IMR-90 (cell line): ENCODE measurements at regions not wholly inside any gene's neighbourhood (a gene's known extent, or its start where the extent isn't known, plus 50 kb on each side); places are given as distances from the start of the nearest gene placed in this dataset.

ENCODE experiments used
- ATAC-seq: fragments of 200-7000 bp; cut with Tn5 transposase; 2 replicates; pipeline ENCODE4 v1.9.1; 2020; ENCODE audit warnings: low read depth, mild to moderate bottlenecking, moderate library complexity
- BruUV-seq: library from RNA; stranded (reverse); fragments of 400-500 nt; replicated peaks from 2 replicates; lab custom pipeline; 2021; lab: Mats Ljungman, UMichigan
- CTCF ChIA-PET: fragments of 300-600 bp; formaldehyde crosslinking; extraction: SDS; loops from one replicate; lab custom pipeline; 2021; ENCODE audit warnings: antibody characterized with exemption; lab: Yijun Ruan, JAX
- POLR2A ChIA-PET: fragments of 300-600 bp; sonication (Branson Sonifier 250); formaldehyde crosslinking; loops from one replicate; lab custom pipeline; 2022; ENCODE audit warnings: antibody characterized with exemption; ENCODE audit not compliant: unreplicated experiment; lab: Charles Lee
- DNase-seq: peaks from one replicate; pipeline ENCODE4 v3.0.0; 2013
- H2AFZ ChIP-seq: replicated peaks from 2 replicates; pipeline ENCODE3; 2013; ENCODE audit warnings: low read length, mild to moderate bottlenecking; ENCODE audit not compliant: poor library complexity
- H2AK5ac ChIP-seq: 2 replicates; pipeline ENCODE4 v1.6.1; 2013; ENCODE audit warnings: low read depth, low read length, inconsistent platforms
- H2AK9ac ChIP-seq: replicated peaks from 2 replicates; pipeline ENCODE3; 2013; ENCODE audit warnings: mild to moderate bottlenecking, low read depth, low read length, moderate library complexity; ENCODE audit not compliant: poor library complexity
- H2BK120ac ChIP-seq: 2 replicates; pipeline ENCODE4 v1.6.1; 2013; ENCODE audit warnings: low read depth, low read length, inconsistent platforms
- H2BK15ac ChIP-seq: 3 replicates; pipeline ENCODE4 v1.6.1; 2013; ENCODE audit warnings: low read depth, low read length, inconsistent platforms
- H2BK20ac ChIP-seq: 2 replicates; pipeline ENCODE4 v1.6.1; 2013; ENCODE audit warnings: low read depth, mild to moderate bottlenecking, inconsistent platforms, low read length, moderate library complexity
- H2BK5ac ChIP-seq: 2 replicates; pipeline ENCODE4 v1.6.1; 2013; ENCODE audit warnings: mild to moderate bottlenecking, low read depth, low read length, inconsistent platforms; ENCODE audit not compliant: poor library complexity, severe bottlenecking
- H3K14ac ChIP-seq: replicated peaks from 2 replicates; pipeline ENCODE4 v1.6.1; 2013; ENCODE audit warnings: low read depth, low read length, inconsistent platforms
- H3K18ac ChIP-seq: 2 replicates; pipeline ENCODE4 v1.6.1; 2013; ENCODE audit warnings: low read depth, low read length, control low read depth
- H3K23ac ChIP-seq: 2 replicates; pipeline ENCODE4 v1.6.1; 2013; ENCODE audit warnings: low read depth, low read length, inconsistent platforms
- H3K27ac ChIP-seq: 2 replicates; pipeline ENCODE4 v1.5.1; 2013; ENCODE audit warnings: mild to moderate bottlenecking, control low read depth, low read length; ENCODE audit not compliant: insufficient read depth
- H3K27me3 ChIP-seq: 2 replicates; pipeline ENCODE4 v1.6.1; 2013; ENCODE audit warnings: low read length; ENCODE audit not compliant: control insufficient read depth, insufficient read depth
- H3K36me3 ChIP-seq: 2 replicates; pipeline ENCODE4 v1.6.1; 2013; ENCODE audit warnings: low read length, mixed read lengths; ENCODE audit not compliant: control insufficient read depth, insufficient read depth
- H3K4ac ChIP-seq: 2 replicates; pipeline ENCODE4 v1.6.1; 2013; ENCODE audit warnings: low read depth, low read length, inconsistent platforms
- H3K4me1 ChIP-seq: 2 replicates; pipeline ENCODE4 v1.6.1; 2013; ENCODE audit warnings: low read length, mixed read lengths; ENCODE audit not compliant: control insufficient read depth, insufficient read depth
- H3K4me2 ChIP-seq: 2 replicates; pipeline ENCODE4 v1.6.1; 2013; ENCODE audit warnings: low read depth, mild to moderate bottlenecking, control low read depth, low read length, moderate library complexity
- H3K4me3 ChIP-seq: 2 replicates; pipeline ENCODE4 v1.5.1; 2013; ENCODE audit warnings: low read depth, mild to moderate bottlenecking, control low read depth, low read length, moderate library complexity; ENCODE audit not compliant: insufficient read depth
- H3K56ac ChIP-seq: 2 replicates; pipeline ENCODE4 v1.6.1; 2013; ENCODE audit warnings: low read length, inconsistent platforms; ENCODE audit not compliant: insufficient read depth; ENCODE audit errors: extremely low read depth
- H3K79me1 ChIP-seq, 2 experiments: 2 replicates each; pipeline ENCODE4 v1.6.1; 2013; ENCODE audit warnings: low read length in 2 of 2, inconsistent platforms in 1 of 2, low read depth in 1 of 2
- H3K9ac ChIP-seq: 2 replicates; pipeline ENCODE4 v1.6.1; 2013; ENCODE audit warnings: low read depth, low read length, control low read depth
- H3K9me1 ChIP-seq: 2 replicates; pipeline ENCODE4 v1.6.1; 2013; ENCODE audit warnings: low read length, inconsistent platforms; ENCODE audit not compliant: insufficient read depth
- H3K9me3 ChIP-seq: 2 replicates; pipeline ENCODE4 v1.6.1; 2013; ENCODE audit warnings: low read length; ENCODE audit not compliant: control insufficient read depth, insufficient read depth
- H4K20me1 ChIP-seq: 2 replicates; pipeline ENCODE4 v1.6.1; 2013; ENCODE audit warnings: low read length, inconsistent platforms; ENCODE audit not compliant: insufficient read depth
- H4K5ac ChIP-seq: 2 replicates; pipeline ENCODE4 v1.6.1; 2013; ENCODE audit warnings: mild to moderate bottlenecking, low read depth, low read length, control low read depth
- H4K8ac ChIP-seq, 2 experiments: 2 replicates each; pipeline ENCODE4 v1.6.1; 2013; ENCODE audit warnings: low read depth in 2 of 2, low read length in 2 of 2, control low read depth in 1 of 2, inconsistent platforms in 1 of 2
- H4K91ac ChIP-seq: 2 replicates; pipeline ENCODE4 v1.6.1; 2013; ENCODE audit warnings: low read depth, low read length, inconsistent platforms; ENCODE audit not compliant: insufficient read depth
- BHLHE40 ChIP-seq: fragments of 150-350 bp; IDR thresholded peaks from 2 replicates; pipeline ENCODE4 v1.6.1; 2016; ENCODE audit warnings: mild to moderate bottlenecking, low read depth, low read length
- CEBPB ChIP-seq: IDR thresholded peaks from 2 replicates; pipeline ENCODE4 v1.6.1; 2012; ENCODE audit warnings: low read depth, low read length, improper control_type of control experiment
- MAZ ChIP-seq: IDR thresholded peaks from 2 replicates; pipeline ENCODE4 v1.6.1; 2012; ENCODE audit warnings: low read depth, mild to moderate bottlenecking, low read length, improper control_type of control experiment, moderate library complexity, borderline replicate concordance
- MXI1 ChIP-seq: IDR thresholded peaks from 2 replicates; pipeline ENCODE4 v1.6.1; 2012; ENCODE audit warnings: low read depth, mild to moderate bottlenecking, low read length, moderate library complexity, borderline replicate concordance
- RCOR1 ChIP-seq: IDR thresholded peaks from 2 replicates; pipeline ENCODE4 v1.6.1; 2012; ENCODE audit warnings: mild to moderate bottlenecking, low read length, improper control_type of control experiment; ENCODE audit not compliant: insufficient replicate concordance
- WGBS, 2 experiments: methylation state at CpG; one replicate each; pipeline versions ENCODE4 v1.1.5 to v1.1.7; 2013; ENCODE audit warnings: missing lambda C conversion rate in 2 of 2; ENCODE audit not compliant: insufficient read length in 1 of 2; ENCODE audit errors: extremely low coverage in 2 of 2; 5-methylcytosine and 5-hydroxymethylcytosine counted together
- dilution Hi-C: fragments of 300-500 bp; cut with HindIII; formaldehyde crosslinking; loops from one replicate; pipeline ENCODE4 v1.14.3; 2018; ENCODE audit warnings: low sequenced_read_pairs; ENCODE audit not compliant: unreplicated experiment
- in situ Hi-C: fragments of 300-500 bp; cut with MboI; formaldehyde crosslinking; loops from 3 replicates; pipeline ENCODE4 v1.14.3; 2019; ENCODE audit warnings: low sequenced_read_pairs, inconsistent platforms, mixed read lengths
- intact Hi-C: fragments of 100-400 bp; cut with micrococcal nuclease; formaldehyde crosslinking; loops from 2 replicates; pipeline ENCODE4 v1.10.0; 2022

GRCh38 chr4:30929649-30930048 is 209.5 kb downstream of the PCDH7 start:
- Histone ChIP-seq H3K14ac (no peak overlapping the region), H3K9ac (no peak overlapping the region), H4K91ac (no peak overlapping the region), H2BK15ac (no peak overlapping the region), H3K27me3 (no peaks in the 10 kb centered on the region), H3K56ac (no peak overlapping the region), H3K36me3 (no peaks in the 10 kb centered on the region), H4K20me1 (no peaks in the 10 kb centered on the region), H2AFZ (no peak overlapping the region), H3K23ac (no peak overlapping the region), H2BK5ac (no peak overlapping the region), H3K4me3 (no peak overlapping the region), H3K4me1 (no peaks in the 10 kb centered on the region), H3K9me3 (no peaks in the 10 kb centered on the region), H3K9me1 (no peaks in the 10 kb centered on the region), H3K27ac (no peak overlapping the region), H3K4ac (no peak overlapping the region), H2BK120ac (no peak overlapping the region), H2BK20ac (no peak overlapping the region), H4K5ac (no peak overlapping the region), H4K8ac (no peak overlapping the region), H3K79me1 (no peaks in the 10 kb centered on the region), H2AK9ac (no peak overlapping the region), H2AK5ac (no peak overlapping the region), H3K18ac (no peak overlapping the region), H3K4me2 (no peak overlapping the region)
- ATAC-seq (no peak), DNase-seq (no peak)
- in situ Hi-C loops: no loop called here
- ChIA-PET POLR2A (no interaction called here), CTCF (no interaction called here)
- TF ChIP-seq CEBPB (no peak), MAZ (no peak), RCOR1 (no peak), BHLHE40 (no peak), MXI1 (no peak)
- 100% methylated on average over 1 of the region's 2 CpGs; no CpG with 5 or more reads in 1 of the 2 experiments for WGBS, 2 experiments
- dilution Hi-C loops: no loop called here
- intact Hi-C loops: no loop called here
- BruUV-seq: no TSS peak
